GF-D8 (cell line): ENCODE measurements at regions not wholly inside any gene's neighbourhood (a gene's known extent, or its start where the extent isn't known, plus 50 kb on each side); places are given as distances from the start of the nearest gene placed in this dataset.
"Not testable (repeated sequence)": the region's sequence is repeated elsewhere in the genome, so short reads cannot be mapped to it uniquely, and the experiment has no call there.

Experiments used
- DNase-seq: peaks from one replicate; lab custom pipeline; 2025; lab: John Stamatoyannopoulos, UW

DNA sequence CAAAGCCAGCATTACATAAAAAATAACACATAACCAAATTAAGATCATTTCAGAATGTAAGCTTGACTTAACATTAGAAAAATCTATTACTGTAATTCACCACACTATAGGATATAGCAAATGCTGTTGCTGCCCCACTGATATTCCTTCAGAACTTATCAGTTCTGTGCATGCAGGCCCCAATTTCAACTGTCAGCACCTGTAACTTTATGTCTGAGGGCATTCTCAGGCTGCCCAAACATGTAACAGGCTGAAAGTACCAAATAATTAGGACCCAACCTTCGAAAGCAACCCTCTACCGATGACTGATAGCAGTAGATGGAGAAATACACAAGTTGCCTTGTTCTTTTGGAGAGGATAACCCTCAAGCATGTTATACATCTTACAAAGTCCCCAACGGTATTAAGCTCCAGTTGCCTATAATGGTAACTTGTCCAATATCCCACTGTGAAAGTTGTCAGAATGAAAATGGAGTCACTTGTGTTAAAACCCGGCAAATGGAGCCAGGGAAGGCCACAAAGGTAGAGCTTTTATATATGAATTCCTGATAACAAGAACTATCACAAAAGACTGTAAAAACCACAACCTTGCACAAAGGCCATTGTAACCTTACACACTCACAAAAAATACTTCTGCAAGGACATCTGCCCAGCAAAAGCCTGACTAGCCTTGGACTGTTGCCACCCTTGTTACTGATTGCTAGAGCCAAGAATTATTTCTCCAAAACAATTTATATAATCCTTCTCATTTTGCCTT is 66.9 kb upstream of the ZNF746 start:
- DNase-seq, result no peak

DNA sequence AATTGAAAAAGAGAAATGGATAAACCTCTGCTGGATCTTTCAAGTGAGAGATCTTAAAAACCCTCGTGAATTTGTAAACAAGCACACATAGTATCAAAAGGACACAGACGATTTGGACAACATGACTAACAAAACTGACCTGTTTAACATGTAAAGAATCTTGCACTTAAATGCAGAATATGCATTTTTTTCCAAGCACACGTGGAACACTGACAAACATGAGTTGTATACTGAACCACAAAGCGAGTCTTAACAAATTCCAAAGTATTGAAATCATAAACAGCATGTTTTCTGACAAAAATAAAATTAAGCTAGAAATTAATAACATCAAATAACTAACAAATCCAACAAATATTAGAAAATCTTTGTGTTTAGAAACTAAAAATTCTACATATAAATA is 65.0 kb upstream of the ZNF746 start:
- DNase-seq, result no peak

DNA sequence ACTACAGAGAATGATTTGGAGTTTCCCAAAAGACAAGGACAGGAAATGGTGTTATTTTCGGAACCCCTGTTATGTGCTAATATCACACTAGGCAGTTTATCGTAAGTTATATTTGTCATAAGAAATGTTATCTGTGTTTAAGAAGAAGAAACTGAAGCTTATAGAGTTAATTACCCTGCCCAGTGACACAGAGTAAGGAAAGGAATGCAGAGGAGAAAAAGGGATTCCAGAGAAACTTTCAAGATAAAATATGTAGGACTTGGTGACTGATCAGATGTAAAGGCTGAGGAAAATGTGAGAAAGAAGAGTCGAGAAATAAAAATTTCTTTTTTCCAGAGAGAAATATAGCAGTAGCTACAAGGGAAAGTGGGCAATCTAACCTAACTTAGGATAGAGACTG is 63.5 kb upstream of the ZNF746 start:
- DNase-seq, result no peak

DNA sequence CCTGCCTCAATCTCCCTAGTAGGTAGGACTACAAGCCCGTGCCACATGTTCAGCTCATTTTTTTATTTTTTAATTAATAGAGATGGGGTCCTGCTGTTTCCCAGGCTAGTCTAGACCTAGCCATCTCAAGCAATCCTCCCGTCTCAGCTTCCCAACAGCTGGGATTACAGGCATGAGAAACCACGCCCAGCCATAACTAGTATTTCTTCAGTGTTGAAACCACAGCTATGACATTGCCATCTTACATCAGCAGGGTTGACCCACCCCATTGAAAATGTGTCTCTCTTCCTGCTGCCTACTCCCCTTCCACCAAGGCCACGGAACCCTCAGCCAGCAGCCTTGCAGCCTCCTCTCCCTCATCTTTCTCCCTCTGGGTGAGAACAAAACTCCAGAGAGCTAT is 62.1 kb upstream of the ZNF746 start:
- no peak for DNase-seq

DNA sequence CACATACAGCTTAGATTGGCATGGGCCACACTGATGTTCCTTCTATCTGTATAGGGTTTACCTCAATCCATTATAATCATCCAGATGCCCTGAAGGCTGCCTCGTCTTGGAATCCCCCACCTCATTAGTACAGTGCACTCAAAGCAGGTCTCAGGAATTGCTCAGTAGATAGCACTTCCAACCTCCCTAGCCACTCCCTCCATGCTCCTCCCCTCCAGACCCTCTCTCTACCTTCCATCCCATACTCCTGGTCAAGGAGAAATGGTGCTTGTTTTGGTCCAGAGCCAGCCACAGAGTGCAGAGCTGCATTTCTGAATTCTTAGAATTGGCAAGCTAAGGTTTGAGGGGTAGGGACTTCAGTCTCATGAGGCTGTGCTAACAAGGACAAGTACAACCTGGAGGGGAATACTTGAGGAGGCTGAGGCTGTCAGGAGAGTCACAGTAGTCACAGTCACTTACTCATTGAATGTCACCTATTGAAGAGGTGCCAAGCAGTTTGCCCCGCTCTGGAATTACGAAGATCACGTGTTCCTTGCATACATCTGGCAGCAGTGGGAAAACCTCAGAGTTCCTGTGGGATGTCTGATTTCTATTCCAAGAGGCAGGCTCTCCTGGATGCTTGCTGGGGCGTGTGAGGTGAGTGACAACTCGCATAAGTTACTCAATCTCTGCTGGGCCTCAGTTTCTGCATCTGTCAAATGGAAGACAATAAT is 60.7 kb upstream of the ZNF746 start:
- no peak for DNase-seq

DNA sequence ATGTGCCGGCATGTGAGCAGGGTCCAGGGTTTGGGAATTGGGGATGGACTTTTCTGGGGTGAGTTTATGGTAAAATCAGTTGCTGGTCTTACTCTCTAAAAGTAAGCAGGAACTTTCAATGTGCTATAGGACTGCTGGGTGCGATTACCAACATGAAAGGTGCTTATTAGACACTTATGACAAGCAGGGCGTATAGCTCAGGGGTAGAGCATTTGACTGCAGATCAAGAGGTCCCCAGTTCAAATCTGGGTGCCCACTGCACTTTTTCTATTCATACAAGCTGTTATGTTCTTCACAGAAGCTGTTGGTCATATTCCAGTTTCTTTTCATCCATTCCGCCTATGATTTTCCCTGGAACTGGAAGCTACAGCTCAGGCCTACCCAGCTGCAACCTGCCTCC is 58.9 kb upstream of the ZNF746 start:
- DNase-seq, result not testable (repeated sequence)

DNA sequence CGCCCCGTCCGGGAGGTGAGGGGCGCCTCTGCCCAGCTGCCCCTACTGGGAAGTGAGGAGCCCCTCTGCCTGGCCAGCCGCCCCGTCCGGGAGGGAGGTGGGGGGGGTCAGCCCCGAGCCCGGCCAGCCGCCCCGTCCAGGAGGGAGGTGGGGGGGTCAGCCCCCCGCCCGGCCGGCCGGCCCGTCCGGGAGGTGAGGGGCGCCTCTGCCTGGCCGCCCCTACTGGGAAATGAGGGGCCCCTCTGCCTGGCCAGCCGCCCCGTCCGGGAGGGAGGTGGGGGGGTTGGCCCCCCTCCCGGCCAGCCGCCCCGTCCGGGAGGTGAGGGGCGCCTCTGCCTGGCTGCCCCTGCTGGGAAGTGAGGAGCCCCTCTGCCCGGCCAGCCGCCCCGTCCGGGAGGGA is 57.2 kb upstream of the ZNF746 start:
- not testable (repeated sequence) for DNase-seq

DNA sequence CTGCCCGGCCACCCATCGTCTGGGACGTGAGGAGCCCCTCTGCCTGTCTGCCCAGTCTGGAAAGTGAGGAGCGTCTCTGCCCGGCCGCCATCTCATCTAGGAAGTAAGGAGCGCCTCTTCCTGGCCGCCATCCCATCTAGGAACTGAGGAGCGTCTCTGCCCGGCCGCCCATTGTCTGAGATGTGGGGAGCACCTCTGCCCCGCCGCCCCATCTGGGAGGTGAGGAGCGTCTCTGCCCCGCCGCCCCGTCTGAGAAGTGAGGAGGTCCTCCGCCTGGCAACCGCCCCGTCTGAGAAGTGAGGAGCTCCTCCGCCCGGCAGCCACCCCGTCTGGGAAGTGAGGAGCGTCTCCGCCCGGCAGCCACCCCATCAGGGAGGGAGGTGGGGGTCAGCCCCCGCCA is 56.4 kb upstream of the ZNF746 start:
- DNase-seq, result not testable (repeated sequence)

DNA sequence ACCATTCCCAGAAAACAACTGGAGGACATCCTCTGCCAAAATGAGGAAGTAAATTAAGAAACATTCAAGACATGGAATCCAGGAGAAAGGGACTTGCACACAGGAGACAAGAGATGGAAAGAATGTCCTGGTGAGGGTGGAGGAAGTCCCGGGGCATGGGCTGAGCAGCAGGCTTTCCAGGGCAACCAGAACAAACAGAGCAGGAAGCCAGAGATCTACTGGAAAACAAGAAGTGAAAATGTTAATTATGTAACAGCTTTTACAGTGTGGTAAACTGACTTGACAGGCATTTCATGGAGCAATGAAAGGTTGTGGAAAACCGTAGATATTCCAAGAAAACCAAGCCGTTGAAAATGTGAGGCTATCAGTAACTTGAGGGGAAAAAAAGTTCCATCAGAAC is 55.2 kb upstream of the ZNF746 start:
- DNase-seq, result no peak
